NCI-H2029 (cell line): ENCODE measurements at regions not wholly inside any gene's neighbourhood (a gene's known extent, or its start where the extent isn't known, plus 50 kb on each side); places are given as distances from the start of the nearest gene placed in this dataset.

Experiments used
- DNase-seq: peaks from one replicate; lab custom pipeline; 2025; lab: John Stamatoyannopoulos, UW

- no peak for DNase-seq
These were observed 80.6 kb upstream of the PAK5 start for GRCh38 chr20:9919271-9920014.

GRCh38 chr20:9918348-9918747 is 79.5 kb upstream of the PAK5 start:
- no peak for DNase-seq

GRCh38 chr20:9916761-9917160 is 77.9 kb upstream of the PAK5 start:
- no peak for DNase-seq

- DNase-seq = peak; percentile 7
These were observed 74.1 kb upstream of the PAK5 start for GRCh38 chr20:9912858-9913434.

- DNase-seq = no peak
These were observed 73.4 kb upstream of the PAK5 start for GRCh38 chr20:9912290-9912689.

- no peak for DNase-seq
These were observed 72.6 kb upstream of the PAK5 start for GRCh38 chr20:9911519-9911918.

GRCh38 chr20:9909167-9909566 is 70.3 kb upstream of the PAK5 start:
- DNase-seq = no peak

- DNase-seq = peak; percentile 9
These were observed 64.3 kb upstream of the PAK5 start for GRCh38 chr20:9903048-9903655.

GRCh38 chr20:9889270-9889981 is 50.5 kb upstream of the PAK5 start:
- DNase-seq = peak; percentile 6
